GM21381 (cell line): ENCODE measurements at regions not wholly inside any gene's neighbourhood (a gene's known extent, or its start where the extent isn't known, plus 50 kb on each side); places are given as distances from the start of the nearest gene placed in this dataset.
"Not testable (repeated sequence)": the region's sequence is repeated elsewhere in the genome, so short reads cannot be mapped to it uniquely, and the experiment has no call there.

Experiments
- ATAC-seq: cut with Tn5 transposase; IDR thresholded peaks from one replicate; pipeline ENCODE4 v1.9.1; 2021; ENCODE audit warnings: mild to moderate bottlenecking, moderate library complexity; ENCODE audit not compliant: unreplicated experiment

- ATAC-seq = no peak
Measured at GRCh38 chr2:185984670-185985069, 246.1 kb downstream of the FSIP2 start.

- not testable (repeated sequence) for ATAC-seq
Measured at GRCh38 chr2:185988907-185989306, 250.3 kb downstream of the FSIP2 start.

- no peak for ATAC-seq
Measured at GRCh38 chr2:185990861-185991525, 252.4 kb downstream of the FSIP2 start.

DNA sequence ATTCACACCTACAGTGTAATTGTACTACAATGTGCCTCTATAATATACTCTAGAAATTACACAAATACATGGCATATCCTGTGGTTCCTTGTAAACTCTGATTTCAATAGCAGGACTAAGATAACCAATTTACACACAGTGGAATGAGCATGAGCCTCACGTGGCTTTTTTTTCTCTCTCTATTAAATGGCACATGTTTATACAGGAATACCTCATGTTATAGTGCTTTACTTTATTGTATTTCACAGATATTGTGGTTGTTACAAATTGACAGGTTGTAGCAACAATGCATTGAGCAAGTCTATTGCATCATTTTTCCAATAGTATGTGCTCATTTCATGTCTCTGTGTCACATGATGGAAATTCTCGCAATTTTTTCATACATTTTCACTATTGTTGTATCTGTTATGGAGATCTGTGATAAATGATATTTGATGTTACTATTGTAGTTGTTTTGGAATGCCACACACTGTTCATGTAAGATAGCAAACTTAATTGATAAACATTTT lies 260.0 kb downstream of the FSIP2 start:
- ATAC-seq = no peak

- no peak for ATAC-seq
Measured at GRCh38 chr2:186009341-186009740, 270.7 kb downstream of the FSIP2 start.

DNA sequence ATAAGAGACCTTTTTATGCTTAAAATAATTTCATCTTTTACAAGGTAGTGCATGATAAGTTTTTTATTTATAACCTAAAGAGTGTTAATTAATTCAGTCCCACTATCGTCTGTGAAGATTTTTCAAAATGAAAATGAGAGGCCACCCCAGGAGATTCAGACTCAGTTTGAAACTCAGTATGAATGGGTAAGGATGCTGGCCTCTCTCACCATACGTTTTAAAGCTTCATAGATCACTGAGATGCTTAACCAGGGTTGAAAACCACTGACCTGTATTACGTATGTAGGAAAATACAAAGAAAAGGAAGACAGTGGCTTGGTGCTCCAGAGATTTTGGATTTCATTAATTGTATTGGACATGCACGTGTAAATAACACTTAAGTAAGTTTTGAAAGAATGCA lies 278.7 kb downstream of the FSIP2 start:
- ATAC-seq = no peak

DNA sequence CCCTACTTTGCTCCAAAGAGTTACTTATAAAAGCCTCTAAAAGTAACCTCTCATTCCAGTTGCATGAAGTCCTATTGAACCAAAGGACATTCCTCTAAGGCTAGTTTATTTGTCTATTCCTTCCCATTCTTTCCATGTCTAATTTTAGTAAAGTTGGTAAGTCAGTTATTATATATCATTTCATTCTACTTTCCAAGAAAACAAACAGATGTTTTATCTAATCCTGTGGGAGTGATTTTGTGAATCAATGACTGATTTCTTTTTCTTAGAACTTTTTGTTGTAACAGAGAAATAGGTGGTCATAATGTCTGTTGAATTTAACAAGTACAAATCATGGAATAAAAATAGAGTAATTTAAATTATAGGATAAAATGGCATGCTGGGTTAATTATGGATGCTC lies 286.3 kb downstream of the FSIP2 start:
- no peak for ATAC-seq

- no peak for ATAC-seq
Measured at GRCh38 chr2:186027922-186028321, 289.3 kb downstream of the FSIP2 start.

- ATAC-seq = no peak
Measured at GRCh38 chr2:186031229-186031628, 292.6 kb downstream of the FSIP2 start.

GRCh38 chr2:186032102-186032738 lies 293.6 kb downstream of the FSIP2 start:
- ATAC-seq = no peak

GRCh38 chr2:186032930-186033329 lies 294.3 kb downstream of the FSIP2 start:
- ATAC-seq = no peak

- no peak for ATAC-seq
Measured at GRCh38 chr2:186033541-186033940, 294.9 kb downstream of the FSIP2 start.

GRCh38 chr2:186036862-186037449 lies 298.4 kb downstream of the FSIP2 start:
- no peak for ATAC-seq

DNA sequence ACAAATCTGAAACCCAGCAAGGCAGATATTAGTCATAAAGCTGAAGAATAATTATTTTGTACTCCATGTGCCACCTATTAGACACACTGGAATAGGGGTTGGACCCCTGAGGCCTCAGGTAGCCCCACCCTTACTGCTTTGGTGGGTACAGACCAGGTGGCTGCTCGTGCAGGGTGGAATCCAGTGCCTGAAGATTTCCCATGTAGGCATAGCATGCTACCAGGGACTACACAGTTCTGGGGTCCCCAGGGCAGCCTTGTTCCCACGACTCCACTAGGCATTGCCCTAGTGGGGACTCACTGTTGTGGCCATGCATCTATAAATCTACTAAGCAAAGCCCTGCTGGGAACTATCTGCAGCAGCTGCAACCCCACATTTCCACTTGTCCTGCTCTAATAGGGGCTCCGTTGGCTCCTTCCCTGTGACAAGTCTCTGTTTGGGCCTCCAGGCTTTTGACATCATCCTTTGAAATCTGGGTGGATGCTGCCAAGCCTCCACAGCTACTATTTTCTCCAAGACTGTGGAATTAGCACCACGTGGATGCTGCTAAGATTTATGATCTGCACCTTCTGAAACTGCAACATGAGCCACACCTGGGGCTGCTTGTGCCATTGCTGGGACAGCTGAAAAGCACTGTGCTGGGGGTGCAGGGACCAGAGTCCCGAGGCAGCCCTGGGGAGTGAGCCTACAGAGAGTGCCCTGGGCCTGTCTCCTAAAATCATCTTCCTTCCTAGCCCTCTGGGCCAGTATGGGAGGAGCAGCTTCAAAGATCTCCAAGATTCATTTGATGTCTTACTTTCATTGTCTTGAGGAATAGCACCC lies 303.8 kb downstream of the FSIP2 start:
- ATAC-seq = no peak

- ATAC-seq = no peak
Measured at GRCh38 chr2:186044761-186045160, 306.2 kb downstream of the FSIP2 start.

GRCh38 chr2:186052930-186053329 lies 314.3 kb downstream of the FSIP2 start:
- no peak for ATAC-seq

DNA sequence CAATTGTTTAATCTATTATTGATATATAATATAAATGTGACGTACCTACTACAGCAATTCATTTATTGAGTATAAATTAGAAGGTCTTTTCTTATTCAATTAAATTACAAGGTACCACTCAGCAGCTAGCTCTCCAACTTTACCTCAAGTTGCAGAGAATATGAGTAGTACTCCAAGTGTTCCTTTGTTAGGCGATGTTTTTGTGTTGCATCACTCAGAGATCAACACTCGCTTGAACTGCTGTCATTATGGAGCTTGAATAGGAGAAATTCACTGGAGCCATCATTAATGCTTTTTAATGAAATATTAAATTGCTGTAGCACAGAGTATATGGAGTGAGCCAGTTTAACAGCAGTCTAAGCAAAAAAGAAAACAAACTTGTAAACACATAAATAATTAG lies 320.0 kb downstream of the FSIP2 start:
- ATAC-seq = no peak

GRCh38 chr2:186059096-186059495 lies 320.5 kb downstream of the FSIP2 start:
- no peak for ATAC-seq

DNA sequence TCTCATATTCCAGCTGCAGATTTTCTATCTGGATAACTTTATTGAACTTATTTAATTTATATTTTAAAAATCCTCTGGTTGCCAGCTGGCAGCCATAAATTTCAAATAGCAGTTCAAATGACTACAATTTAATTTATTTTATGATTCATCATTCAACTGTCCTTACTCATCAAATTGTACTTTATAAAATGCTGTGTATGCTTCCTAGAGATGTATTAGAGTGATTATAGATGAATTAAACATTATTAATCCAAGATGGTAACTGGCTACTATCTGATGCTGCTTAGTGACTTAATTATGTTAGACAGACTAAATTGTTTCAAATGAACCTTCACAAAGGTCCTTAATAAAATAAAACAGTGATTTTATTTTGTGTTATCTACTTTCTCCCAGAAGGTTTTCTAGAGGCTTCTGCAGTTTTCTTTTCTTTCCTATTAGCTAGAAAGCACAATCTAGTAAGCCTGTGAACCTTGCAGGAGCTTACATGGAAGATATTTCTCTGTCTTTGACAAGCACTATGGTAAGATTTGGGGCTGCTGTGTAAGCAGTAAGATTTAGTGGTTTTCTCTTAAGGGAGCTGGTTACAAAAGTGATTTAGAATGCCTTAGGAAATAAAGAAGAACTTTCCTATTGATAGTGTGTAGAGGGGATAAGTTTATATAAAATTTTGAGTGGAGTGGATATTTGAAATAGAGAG lies 322.3 kb downstream of the FSIP2 start:
- ATAC-seq = no peak

GRCh38 chr2:186064507-186064906 lies 325.9 kb downstream of the FSIP2 start:
- ATAC-seq = no peak

- no peak for ATAC-seq
Measured at GRCh38 chr2:186065491-186065890, 326.9 kb downstream of the FSIP2 start.
